ENCODE measurements at regions not wholly inside any gene's neighbourhood (a gene's known extent, or its start where the extent isn't known, plus 50 kb on each side); places are given as distances from the start of the nearest gene placed in this dataset.
"Not testable (repeated sequence)": the region's sequence is repeated elsewhere in the genome, so short reads cannot be mapped to it uniquely, and the experiment has no call there.

GRCh38 chr21:27070861-27071670 lies 104.2 kb upstream of the ADAMTS5 start:
- DNase-seq = no peak

GRCh38 chr21:27068811-27069210 lies 101.9 kb upstream of the ADAMTS5 start:
- no peak for DNase-seq

GRCh38 chr21:27067226-27067625 lies 100.3 kb upstream of the ADAMTS5 start:
- DNase-seq = no peak

- no peak for DNase-seq
Measured at GRCh38 chr21:27062443-27062842, 95.6 kb upstream of the ADAMTS5 start.

GRCh38 chr21:27061770-27062169 lies 94.9 kb upstream of the ADAMTS5 start:
- DNase-seq = no peak

- DNase-seq = no peak
Measured at GRCh38 chr21:27060190-27060589, 93.3 kb upstream of the ADAMTS5 start.

- DNase-seq = no peak
Measured at GRCh38 chr21:27058673-27059605, 92.1 kb upstream of the ADAMTS5 start.

GRCh38 chr21:27057997-27058396 lies 91.1 kb upstream of the ADAMTS5 start:
- no peak for DNase-seq

GRCh38 chr21:27047658-27048314 lies 80.9 kb upstream of the ADAMTS5 start:
- DNase-seq = no peak

GRCh38 chr21:27047283-27047657 lies 80.4 kb upstream of the ADAMTS5 start:
- DNase-seq = no peak

- DNase-seq = no peak
Measured at GRCh38 chr21:27045281-27045985, 78.5 kb upstream of the ADAMTS5 start.

GRCh38 chr21:27043377-27043776 lies 76.5 kb upstream of the ADAMTS5 start:
- no peak for DNase-seq

GRCh38 chr21:27040738-27041469 lies 74.0 kb upstream of the ADAMTS5 start:
- no peak for DNase-seq

- DNase-seq = no peak
Measured at GRCh38 chr21:27036736-27037301, 69.9 kb upstream of the ADAMTS5 start.

GRCh38 chr21:27035791-27036190 lies 68.9 kb upstream of the ADAMTS5 start:
- no peak for DNase-seq

- DNase-seq = no peak
Measured at GRCh38 chr21:27034796-27035195, 67.9 kb upstream of the ADAMTS5 start.

GRCh38 chr21:27033471-27033870 lies 66.6 kb upstream of the ADAMTS5 start:
- DNase-seq = no peak

GRCh38 chr21:27026501-27026900 lies 59.6 kb upstream of the ADAMTS5 start:
- no peak for DNase-seq

- DNase-seq = not testable (repeated sequence)
Measured at GRCh38 chr21:27025708-27026107, 58.8 kb upstream of the ADAMTS5 start.

- DNase-seq = no peak
Measured at GRCh38 chr21:27024971-27025370, 58.1 kb upstream of the ADAMTS5 start.

GRCh38 chr21:27024301-27024700 lies 57.4 kb upstream of the ADAMTS5 start:
- DNase-seq = no peak

- DNase-seq = no peak
Measured at GRCh38 chr21:27023186-27023585, 56.3 kb upstream of the ADAMTS5 start.

Measured in central memory CD4-positive, alpha-beta T cell (primary cell).